Fibroblast of lung (primary cell): ENCODE measurements at regions not wholly inside any gene's neighbourhood (a gene's known extent, or its start where the extent isn't known, plus 50 kb on each side); places are given as distances from the start of the nearest gene placed in this dataset.

Experiments
- CTCF ChIP-seq, 2 donors: IDR thresholded peaks in 1 of 2; conservative IDR thresholded peaks in 1 of 2; 1 replicate in 1 of 2; 2 replicates in 1 of 2; pipeline ENCODE4 v1.5.1; 2011 to 2012; ENCODE audit warnings: low read length in 2 of 2, control low read depth in 1 of 2, inconsistent platforms in 1 of 2, low read depth in 1 of 2, mild to moderate bottlenecking in 1 of 2
- EZH2 ChIP-seq: IDR thresholded peaks from 2 replicates; pipeline ENCODE4 v1.5.1; 2012; ENCODE audit warnings: low read length, control low read depth, mild to moderate bottlenecking; ENCODE audit errors: missing control alignments

GRCh38 chr12:77494296-77494695, 336.4 kb upstream of the NAV3 start:
- TF ChIP-seq CTCF (conservative IDR thresholded peaks at IDR 0.05 in 1 of 2, IDR thresholded peaks at IDR 0.05 in 1 of 2; ENCODE audit: low read depth in 1 of 2, low read length in 2 of 2), result no peak
- no peak for TF ChIP-seq EZH2
